ENCODE measurements at regions not wholly inside any gene's neighbourhood (a gene's known extent, or its start where the extent isn't known, plus 50 kb on each side); places are given as distances from the start of the nearest gene placed in this dataset.
A peak's percentile ranks its signal among the peaks of the same experiment; 100 is the strongest.

DNA sequence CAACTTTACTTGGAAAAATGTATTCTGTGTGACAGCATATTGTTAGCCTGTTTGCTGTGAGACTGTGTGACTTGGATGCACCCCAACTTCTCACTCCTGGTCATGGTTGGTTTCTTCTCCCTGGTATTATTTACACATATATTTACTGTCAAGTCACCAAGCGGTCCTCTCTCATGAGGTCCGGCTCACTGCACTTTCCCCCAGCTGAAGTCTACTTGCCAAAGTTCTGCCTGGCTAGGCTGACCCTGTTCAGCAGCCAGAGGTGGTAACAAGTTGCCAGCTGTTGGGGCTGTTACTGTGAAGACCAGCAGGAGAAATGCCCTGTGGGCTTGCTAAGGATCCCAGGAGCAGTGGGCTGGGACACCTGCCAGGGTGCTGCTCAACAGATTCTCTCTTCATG lies 337.5 kb downstream of the MFSD1 start:
- Histone ChIP-seq H3K27me3 (no peaks in the 10 kb centered on the region), H3K36me3 (no peaks in the 10 kb centered on the region), H3K4me1 (peaks cover 0 to 4% (median 0%) of the 10 kb centered on the region in 4 donors), H3K4me3 (no peak overlapping the region), H3K9me3 (no peaks in the 10 kb centered on the region), H3K27ac (no peak overlapping the region)
- DNase-seq (no peak), ATAC-seq (peak; percentile 45 to 68 (median 62))
- TF ChIP-seq, protein P1, sequence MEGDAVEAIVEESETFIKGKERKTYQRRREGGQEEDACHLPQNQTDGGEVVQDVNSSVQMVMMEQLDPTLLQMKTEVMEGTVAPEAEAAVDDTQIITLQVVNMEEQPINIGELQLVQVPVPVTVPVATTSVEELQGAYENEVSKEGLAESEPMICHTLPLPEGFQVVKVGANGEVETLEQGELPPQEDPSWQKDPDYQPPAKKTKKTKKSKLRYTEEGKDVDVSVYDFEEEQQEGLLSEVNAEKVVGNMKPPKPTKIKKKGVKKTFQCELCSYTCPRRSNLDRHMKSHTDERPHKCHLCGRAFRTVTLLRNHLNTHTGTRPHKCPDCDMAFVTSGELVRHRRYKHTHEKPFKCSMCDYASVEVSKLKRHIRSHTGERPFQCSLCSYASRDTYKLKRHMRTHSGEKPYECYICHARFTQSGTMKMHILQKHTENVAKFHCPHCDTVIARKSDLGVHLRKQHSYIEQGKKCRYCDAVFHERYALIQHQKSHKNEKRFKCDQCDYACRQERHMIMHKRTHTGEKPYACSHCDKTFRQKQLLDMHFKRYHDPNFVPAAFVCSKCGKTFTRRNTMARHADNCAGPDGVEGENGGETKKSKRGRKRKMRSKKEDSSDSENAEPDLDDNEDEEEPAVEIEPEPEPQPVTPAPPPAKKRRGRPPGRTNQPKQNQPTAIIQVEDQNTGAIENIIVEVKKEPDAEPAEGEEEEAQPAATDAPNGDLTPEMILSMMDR (IDR thresholded peaks at IDR 0.05): no peak
- no peak for TF ChIP-seq POLR2A (IDR thresholded peaks at IDR 0.05)
- intact Hi-C loops (cut with DNase I): loop anchor here (10.0 kb wide), 1 partner anchor 115 kb away; no protein-coding TSS in a partner anchor
- WGBS (ENCODE audit: insufficient coverage, low coverage, low lambda C conversion rate, missing lambda C conversion rate): 29% methylated on average over 2 of the region's 2 CpGs

- ATAC-seq (no peak), DNase-seq (no peak)
- 54% methylated on average over 2 of the region's 2 CpGs for WGBS (ENCODE audit: insufficient coverage, low coverage, low lambda C conversion rate, missing lambda C conversion rate)
- Histone ChIP-seq H3K27me3 (no peaks in the 10 kb centered on the region), H3K36me3 (no peaks in the 10 kb centered on the region), H3K27ac (no peak overlapping the region), H3K4me3 (no peak overlapping the region), H3K4me1 (peaks cover 0 to 2% (median 0%) of the 10 kb centered on the region in 4 donors), H3K9me3 (no peaks in the 10 kb centered on the region)
- intact Hi-C loops (cut with DNase I): no loop called here
- TF ChIP-seq POLR2A (IDR thresholded peaks at IDR 0.05): no peak
- TF ChIP-seq, protein P1 (IDR thresholded peaks at IDR 0.05): no peak
Measured at GRCh38 chr3:159144472-159144871, 342.6 kb downstream of the MFSD1 start.

GRCh38 chr3:159144891-159145290 lies 343.0 kb downstream of the MFSD1 start:
- H3K36me3 ChIP-seq: no peaks in the 10 kb centered on the region
- H3K27me3 ChIP-seq: no peaks in the 10 kb centered on the region
- H3K4me3 ChIP-seq: no peak overlapping the region
- intact Hi-C loops (cut with DNase I): no loop called here
- no peak for ATAC-seq
- no peaks in the 10 kb centered on the region for H3K4me1 ChIP-seq
- TF ChIP-seq POLR2A (IDR thresholded peaks at IDR 0.05): no peak
- TF ChIP-seq, protein P1 (IDR thresholded peaks at IDR 0.05): no peak
- no peak for DNase-seq
- no peaks in the 10 kb centered on the region for H3K9me3 ChIP-seq
- no peak overlapping the region for H3K27ac ChIP-seq

GRCh38 chr3:159146392-159146791 lies 344.5 kb downstream of the MFSD1 start:
- no peak for TF ChIP-seq POLR2A (IDR thresholded peaks at IDR 0.05)
- 71% methylated on average over 3 of the region's 3 CpGs for WGBS (ENCODE audit: insufficient coverage, low coverage, low lambda C conversion rate, missing lambda C conversion rate)
- H3K4me1 ChIP-seq: no peaks in the 10 kb centered on the region
- intact Hi-C loops (cut with DNase I): no loop called here
- H3K4me3 ChIP-seq: no peak overlapping the region
- ATAC-seq: no peak
- no peaks in the 10 kb centered on the region for H3K36me3 ChIP-seq
- no peaks in the 10 kb centered on the region for H3K27me3 ChIP-seq
- H3K9me3 ChIP-seq: no peaks in the 10 kb centered on the region
- H3K27ac ChIP-seq: no peak overlapping the region
- DNase-seq: no peak

- Histone ChIP-seq H3K4me3 (no peak overlapping the region), H3K27me3 (no peaks in the 10 kb centered on the region), H3K36me3 (no peaks in the 10 kb centered on the region), H3K27ac (no peak overlapping the region), H3K4me1 (no peaks in the 10 kb centered on the region), H3K9me3 (no peaks in the 10 kb centered on the region)
- ATAC-seq (no peak), DNase-seq (no peak)
- TF ChIP-seq, protein P1 (IDR thresholded peaks at IDR 0.05): no peak
- intact Hi-C loops (cut with DNase I): no loop called here
- WGBS (ENCODE audit: insufficient coverage, low coverage, low lambda C conversion rate, missing lambda C conversion rate): 48% methylated on average over 4 of the region's 4 CpGs
Measured at GRCh38 chr3:159146856-159147435, 345.1 kb downstream of the MFSD1 start.
